H1 (cell line): ENCODE measurements at regions not wholly inside any gene's neighbourhood (a gene's known extent, or its start where the extent isn't known, plus 50 kb on each side); places are given as distances from the start of the nearest gene placed in this dataset.
"Not testable (repeated sequence)": the region's sequence is repeated elsewhere in the genome, so short reads cannot be mapped to it uniquely, and the experiment has no call there.

Source experiments
- CTCF ChIA-PET: fragments of 300-600 bp; sonication (Branson Sonifier 250); formaldehyde crosslinking; loops from one replicate; lab custom pipeline; 2021; ENCODE audit not compliant: partially characterized antibody; lab: Charles Lee
- POLR2A ChIA-PET: fragments of 300-600 bp; sonication (Branson Sonifier 250); formaldehyde crosslinking; loops from one replicate; lab custom pipeline; 2021; ENCODE audit warnings: inconsistent platforms; ENCODE audit not compliant: partially characterized antibody; lab: Charles Lee
- DNase-seq, 2 experiments: peaks; one replicate each; pipeline versions ENCODE4 v3.0.0 to v3.0.0-alpha.2; 2010 to 2022; ENCODE audit warnings: low spot score in 2 of 2, low read depth in 1 of 2, mixed read lengths in 1 of 2
- FAIRE-seq: peaks from 2 replicates; lab custom pipeline; 2011; peaks lifted over from hg19 to GRCh38; lab: Jason Lieb, UNC
- H2AFZ ChIP-seq: 2 replicates; pipeline ENCODE4 v1.8.1; 2012; ENCODE audit warnings: low read length, inconsistent platforms
- H2AK5ac ChIP-seq: 2 replicates; pipeline ENCODE4 v1.6.1; 2013; ENCODE audit warnings: low read depth, low read length
- H2BK120ac ChIP-seq: replicated peaks from 2 replicates; pipeline ENCODE3; 2013; ENCODE audit warnings: low read depth, low read length, inconsistent platforms
- H2BK12ac ChIP-seq: 2 replicates; pipeline ENCODE4 v1.6.1; 2013; ENCODE audit warnings: low read depth, low read length
- H2BK15ac ChIP-seq: 2 replicates; pipeline ENCODE4 v1.6.1; 2013; ENCODE audit warnings: low read length
- H2BK20ac ChIP-seq: 2 replicates; pipeline ENCODE4 v1.6.1; 2013; ENCODE audit warnings: low read length
- H2BK5ac ChIP-seq: 2 replicates; pipeline ENCODE4 v1.6.1; 2013; ENCODE audit warnings: low read depth, low read length
- H3K14ac ChIP-seq: 2 replicates; pipeline ENCODE4 v1.6.1; 2013; ENCODE audit warnings: inconsistent platforms; ENCODE audit not compliant: insufficient read length
- H3K18ac ChIP-seq: 2 replicates; pipeline ENCODE4 v1.6.1; 2013; ENCODE audit warnings: low read length; ENCODE audit errors: extremely low read depth
- H3K23ac ChIP-seq: 2 replicates; pipeline ENCODE4 v1.6.1; 2013; ENCODE audit warnings: inconsistent platforms; ENCODE audit not compliant: insufficient read length
- H3K23me2 ChIP-seq: 2 replicates; pipeline ENCODE4 v1.6.1; 2013; ENCODE audit warnings: low read depth, low read length
- H3K27ac ChIP-seq: 2 replicates; pipeline ENCODE4 v1.6.1; 2011; ENCODE audit warnings: low read depth, low read length, inconsistent platforms
- H3K27me3 ChIP-seq, 4 experiments: replicated peaks in 1 of 4; 1 replicate in 1 of 4; 2 replicates in 3 of 4; pipeline versions ENCODE4 v1.6.1 to v1.8.1; 2011 to 2013; ENCODE audit warnings: low read length in 3 of 4, mild to moderate bottlenecking in 3 of 4, inconsistent platforms in 2 of 4, mixed read lengths in 2 of 4, moderate library complexity in 1 of 4; ENCODE audit not compliant: control insufficient read depth in 3 of 4, insufficient read depth in 3 of 4; ENCODE audit errors: extremely low read depth in 1 of 4
- H3K36me3 ChIP-seq, 4 experiments: 2 replicates each; pipeline versions ENCODE4 v1.6.1 to v1.8.1; 2011 to 2013; ENCODE audit warnings: mild to moderate bottlenecking in 4 of 4, low read length in 3 of 4, moderate library complexity in 2 of 4, control low read depth in 1 of 4, inconsistent platforms in 1 of 4; ENCODE audit not compliant: insufficient read depth in 4 of 4, control insufficient read depth in 2 of 4
- H3K4ac ChIP-seq: replicated peaks from 2 replicates; pipeline ENCODE3; 2013; ENCODE audit warnings: low read length, low read depth, mixed read lengths, inconsistent platforms; ENCODE audit not compliant: insufficient read length
- H3K4me1 ChIP-seq, 4 experiments: replicated peaks in 1 of 4; 1 replicate in 1 of 4; 2 replicates in 3 of 4; pipeline versions ENCODE4 v1.6.1 to v1.8.1; 2011 to 2013; ENCODE audit warnings: low read length in 3 of 4, inconsistent platforms in 2 of 4, mixed read lengths in 1 of 4; ENCODE audit not compliant: insufficient read depth in 4 of 4, control insufficient read depth in 3 of 4
- H3K4me2 ChIP-seq, 2 experiments: 2 replicates each; pipeline versions ENCODE4 v1.6.1 to v1.8.1; 2011 to 2013; ENCODE audit warnings: low read depth in 2 of 2, low read length in 2 of 2, control low read depth in 1 of 2, inconsistent platforms in 1 of 2, mild to moderate bottlenecking in 1 of 2; ENCODE audit not compliant: insufficient read depth in 1 of 2
- H3K4me3 ChIP-seq, 4 experiments: fragments of 200-600, 300-600 bp in 1 of 4; sonication (generic), shearing (Covaris generic), sonication (Bioruptor Twin) in 1 of 4; 2 replicates each; pipeline versions ENCODE4 v1.5.1 to v1.8.1; 2011 to 2016; ENCODE audit warnings: low read length in 4 of 4, low read depth in 3 of 4, control low read depth in 2 of 4, inconsistent platforms in 2 of 4, mild to moderate bottlenecking in 2 of 4, mixed read lengths in 1 of 4, moderate library complexity in 1 of 4; ENCODE audit not compliant: insufficient read depth in 2 of 4; ENCODE audit errors: extremely low read depth in 1 of 4
- H3K56ac ChIP-seq: replicated peaks from 2 replicates; pipeline ENCODE3; 2013; ENCODE audit warnings: low read depth, mild to moderate bottlenecking, mixed read lengths, low read length, inconsistent platforms; ENCODE audit not compliant: insufficient read length
- H3K79me1 ChIP-seq: 2 replicates; pipeline ENCODE4 v1.6.1; 2013; ENCODE audit warnings: low read depth, low read length, control low read depth
- H3K79me2 ChIP-seq, 2 experiments: 2 replicates each; pipeline versions ENCODE4 v1.6.1 to v1.8.1; 2012 to 2013; ENCODE audit warnings: low read length in 2 of 2, mild to moderate bottlenecking in 2 of 2, inconsistent platforms in 1 of 2; ENCODE audit not compliant: insufficient read depth in 2 of 2, control insufficient read depth in 1 of 2
- H3K9ac ChIP-seq, 4 experiments: replicated peaks in 1 of 4; 1 replicate in 1 of 4; 2 replicates in 3 of 4; pipeline versions ENCODE4 v1.6.1 to v1.8.1; 2011 to 2013; ENCODE audit warnings: low read depth in 3 of 4, low read length in 3 of 4, control low read depth in 2 of 4, mild to moderate bottlenecking in 2 of 4, moderate library complexity in 2 of 4, inconsistent platforms in 1 of 4; ENCODE audit errors: extremely low read depth in 1 of 4
- H3K9me3 ChIP-seq, 2 experiments: 2 replicates each; pipeline versions ENCODE4 v1.6.1 to v1.8.1; 2012 to 2013; ENCODE audit warnings: mild to moderate bottlenecking in 2 of 2, moderate library complexity in 2 of 2, control low read depth in 1 of 2, inconsistent platforms in 1 of 2, low read depth in 1 of 2, low read length in 1 of 2, mixed read lengths in 1 of 2; ENCODE audit not compliant: insufficient read depth in 2 of 2
- H4K20me1 ChIP-seq, 2 experiments: replicated peaks in 1 of 2; 2 replicates each; pipeline versions ENCODE3 to v1.8.1; 2011 to 2013; ENCODE audit warnings: inconsistent platforms in 2 of 2, low read length in 2 of 2, mild to moderate bottlenecking in 1 of 2; ENCODE audit not compliant: insufficient read depth in 2 of 2, control insufficient read depth in 1 of 2
- H4K5ac ChIP-seq: 2 replicates; pipeline ENCODE4 v1.6.1; 2013; ENCODE audit warnings: low read length, low read depth, mixed read lengths, inconsistent platforms; ENCODE audit not compliant: insufficient read length
- H4K8ac ChIP-seq: 2 replicates; pipeline ENCODE4 v1.8.0; 2013; ENCODE audit warnings: mild to moderate bottlenecking, moderate library complexity, low read length, inconsistent platforms; ENCODE audit not compliant: insufficient read depth; ENCODE audit errors: extremely low read depth
- H4K91ac ChIP-seq: replicated peaks from 2 replicates; pipeline ENCODE3; 2013; ENCODE audit warnings: low read length, mixed read lengths, inconsistent platforms; ENCODE audit not compliant: insufficient read length
- WGBS, 2 experiments: shearing (Covaris generic) in 1 of 2; methylation state at CpG; one replicate each; pipeline versions ENCODE4 v1.1.6 to v1.1.7; 2013 to 2015; ENCODE audit warnings: low lambda C conversion rate in 2 of 2, mixed read lengths in 2 of 2, inconsistent platforms in 1 of 2, low coverage in 1 of 2, missing lambda C conversion rate in 1 of 2; ENCODE audit not compliant: insufficient replicate concordance in 2 of 2, insufficient coverage in 1 of 2, insufficient read length in 1 of 2; ENCODE audit errors: extremely low coverage in 1 of 2, missing lambda C conversion rate in 1 of 2; 5-methylcytosine and 5-hydroxymethylcytosine counted together

DNA sequence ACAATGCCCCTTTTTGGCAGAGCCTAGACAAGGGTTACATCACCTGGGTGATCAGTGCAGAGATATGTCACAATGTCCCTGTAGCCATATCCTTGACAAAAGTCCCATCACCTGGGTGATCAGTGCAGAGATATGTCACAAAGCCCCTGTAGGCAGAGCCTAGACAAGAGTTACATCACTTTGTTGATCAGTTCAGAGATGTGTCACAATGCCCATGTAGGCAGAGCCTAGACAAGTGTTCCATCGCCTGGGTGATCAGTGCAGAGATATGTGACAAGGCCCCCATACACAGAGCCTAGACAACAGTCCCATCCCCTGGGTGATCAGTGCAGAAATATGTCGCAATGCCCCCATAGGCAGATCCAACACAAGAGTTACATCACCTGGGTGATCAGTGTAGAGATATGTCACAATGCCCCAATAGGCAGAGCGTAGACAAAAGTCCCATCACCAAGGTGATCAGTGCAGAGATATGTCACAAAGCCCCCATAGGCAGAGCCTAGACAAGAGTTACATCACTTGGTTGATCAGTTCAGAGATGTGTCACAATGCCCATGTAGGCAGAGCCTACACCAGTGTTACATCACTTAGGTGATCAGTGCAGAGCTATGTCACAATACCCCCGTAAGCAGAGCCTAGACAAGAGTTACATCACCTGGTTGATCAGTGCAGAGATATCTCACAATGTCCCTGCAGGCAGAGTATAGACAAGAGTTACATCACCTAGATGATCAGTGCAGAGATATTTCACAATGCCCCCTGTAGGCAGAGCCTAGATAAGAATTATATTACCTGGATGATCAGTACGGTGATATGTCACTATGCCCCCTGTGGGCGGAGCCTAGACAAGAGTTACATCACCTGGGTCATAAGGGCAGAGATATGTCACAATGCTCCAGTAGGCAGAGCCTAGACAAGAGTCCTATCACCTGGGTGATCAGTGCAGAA lies 137.6 kb upstream of the FRG2B start:
- H2BK120ac ChIP-seq, POLR2A ChIA-PET, H4K5ac ChIP-seq, H3K56ac ChIP-seq, H2BK20ac ChIP-seq, H3K4ac ChIP-seq, H2BK12ac ChIP-seq, H4K20me1 ChIP-seq, H3K23ac ChIP-seq, H3K27me3 ChIP-seq, H3K4me1 ChIP-seq, DNase-seq, H2BK5ac ChIP-seq, CTCF ChIA-PET, H3K23me2 ChIP-seq, H3K4me2 ChIP-seq, H3K18ac ChIP-seq, H2AFZ ChIP-seq, H3K14ac ChIP-seq, H2AK5ac ChIP-seq, H3K79me1 ChIP-seq, H2BK15ac ChIP-seq, FAIRE-seq, H3K4me3 ChIP-seq, H3K79me2 ChIP-seq, H3K27ac ChIP-seq, H4K91ac ChIP-seq, H4K8ac ChIP-seq, H3K36me3 ChIP-seq, H3K9ac ChIP-seq: not testable (repeated sequence)
- 76% methylated on average over 5 of the region's 6 CpGs; no CpG with 5 or more reads in 1 of the 2 experiments for WGBS, 2 experiments
- peaks cover 5 to 11% of the 10 kb centered on the region in 2 experiments; a peak in 2 of 4 replicates for H3K9me3 ChIP-seq
